Astrocyte (in vitro differentiated cells and primary cell): ENCODE measurements at regions not wholly inside any gene's neighbourhood (a gene's known extent, or its start where the extent isn't known, plus 50 kb on each side); places are given as distances from the start of the nearest gene placed in this dataset.

ENCODE experiments used
- EZH2 ChIP-seq: IDR thresholded peaks from 2 replicates; pipeline ENCODE4 v1.6.1; 2012; ENCODE audit warnings: mild to moderate bottlenecking, low read length, inconsistent platforms; ENCODE audit not compliant: insufficient read depth
- TF ChIP-seq, protein P1 (sequence below): IDR thresholded peaks from 2 replicates; pipeline ENCODE4 v1.5.1; 2011; ENCODE audit warnings: low read depth, mild to moderate bottlenecking, inconsistent platforms, low read length, moderate library complexity; ENCODE audit not compliant: insufficient read depth

DNA sequence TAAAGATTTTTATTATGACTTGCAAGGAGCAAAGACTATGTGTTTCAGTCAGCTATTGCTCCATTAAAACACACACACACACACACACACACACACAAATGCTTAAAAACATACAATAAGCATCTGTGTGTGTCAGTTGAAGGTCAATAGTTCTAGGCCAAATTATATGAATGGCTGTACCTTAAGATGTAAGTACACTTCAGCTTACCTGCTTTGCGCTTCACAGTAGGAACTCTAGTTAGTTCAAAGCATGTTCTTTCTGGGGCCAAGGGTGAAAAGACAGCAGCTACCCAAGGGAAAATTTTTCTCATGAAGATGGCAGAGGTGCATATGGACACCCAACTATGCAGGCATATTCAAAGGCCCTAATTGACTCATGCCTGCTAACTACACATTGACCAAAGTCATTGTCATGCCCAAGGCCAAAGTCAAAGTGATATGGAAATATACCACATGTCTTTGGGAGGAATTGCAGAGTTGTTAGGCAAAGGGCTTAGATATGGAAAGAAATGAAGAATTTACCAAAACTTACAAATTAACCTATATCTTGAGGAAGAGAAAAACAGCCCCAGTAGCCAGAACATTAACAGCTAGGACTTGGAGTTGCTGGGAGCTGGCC, 61.9 kb upstream of the BTN3A2 start:
- TF ChIP-seq, protein P1, sequence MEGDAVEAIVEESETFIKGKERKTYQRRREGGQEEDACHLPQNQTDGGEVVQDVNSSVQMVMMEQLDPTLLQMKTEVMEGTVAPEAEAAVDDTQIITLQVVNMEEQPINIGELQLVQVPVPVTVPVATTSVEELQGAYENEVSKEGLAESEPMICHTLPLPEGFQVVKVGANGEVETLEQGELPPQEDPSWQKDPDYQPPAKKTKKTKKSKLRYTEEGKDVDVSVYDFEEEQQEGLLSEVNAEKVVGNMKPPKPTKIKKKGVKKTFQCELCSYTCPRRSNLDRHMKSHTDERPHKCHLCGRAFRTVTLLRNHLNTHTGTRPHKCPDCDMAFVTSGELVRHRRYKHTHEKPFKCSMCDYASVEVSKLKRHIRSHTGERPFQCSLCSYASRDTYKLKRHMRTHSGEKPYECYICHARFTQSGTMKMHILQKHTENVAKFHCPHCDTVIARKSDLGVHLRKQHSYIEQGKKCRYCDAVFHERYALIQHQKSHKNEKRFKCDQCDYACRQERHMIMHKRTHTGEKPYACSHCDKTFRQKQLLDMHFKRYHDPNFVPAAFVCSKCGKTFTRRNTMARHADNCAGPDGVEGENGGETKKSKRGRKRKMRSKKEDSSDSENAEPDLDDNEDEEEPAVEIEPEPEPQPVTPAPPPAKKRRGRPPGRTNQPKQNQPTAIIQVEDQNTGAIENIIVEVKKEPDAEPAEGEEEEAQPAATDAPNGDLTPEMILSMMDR: no peak
- no peak for TF ChIP-seq EZH2
